Loucy (cell line): ENCODE measurements at regions not wholly inside any gene's neighbourhood (a gene's known extent, or its start where the extent isn't known, plus 50 kb on each side); places are given as distances from the start of the nearest gene placed in this dataset.
"Not testable (repeated sequence)": the region's sequence is repeated elsewhere in the genome, so short reads cannot be mapped to it uniquely, and the experiment has no call there.

Experiments
- CTCF ChIP-seq: fragments of 200-600 bp; sonication (generic); conservative IDR thresholded peaks from 2 replicates; pipeline ENCODE4 v1.5.1; 2014; ENCODE audit warnings: mild to moderate bottlenecking, antibody characterized with exemption, low read length
- EZH2phosphoT487 ChIP-seq: fragments of 200-600 bp; IDR thresholded peaks from 2 replicates; pipeline ENCODE4 v1.6.1; 2018; ENCODE audit warnings: antibody characterized with exemption, mild to moderate bottlenecking, moderate library complexity, borderline replicate concordance

GRCh38 chr11:106174003-106174402 lies 96.5 kb downstream of the AASDHPPT start:
- TF ChIP-seq CTCF, EZH2phosphoT487: not testable (repeated sequence)
